Dermis blood vessel endothelial cell (primary cell): ENCODE measurements at regions not wholly inside any gene's neighbourhood (a gene's known extent, or its start where the extent isn't known, plus 50 kb on each side); places are given as distances from the start of the nearest gene placed in this dataset.

Source experiments
- DNase-seq: peaks from one replicate; pipeline ENCODE4 v3.0.0; 2010

DNA sequence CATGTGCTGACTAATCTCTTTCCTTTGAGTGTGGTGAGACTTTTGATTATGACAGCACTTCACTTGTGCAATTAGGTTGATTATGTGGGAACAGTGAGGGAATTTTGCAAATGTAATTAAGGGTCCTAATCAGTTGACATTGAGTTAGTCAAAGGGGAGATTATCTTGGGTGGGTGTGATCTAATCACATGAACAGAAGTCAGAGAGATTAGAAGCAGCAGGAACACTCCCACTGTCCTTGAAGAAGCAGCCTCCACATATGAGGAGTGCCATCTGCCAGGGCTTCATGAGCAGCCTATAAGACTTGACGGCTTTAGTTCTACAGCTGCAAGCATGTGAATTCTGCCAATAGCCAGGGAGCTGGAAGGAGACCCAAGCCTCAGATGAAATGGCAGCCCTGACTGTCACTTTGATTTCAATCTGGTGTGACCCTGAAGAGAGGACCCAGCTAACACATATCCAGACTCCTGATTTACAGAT lies 89.4 kb upstream of the APCDD1 start:
- DNase-seq: no peak

DNA sequence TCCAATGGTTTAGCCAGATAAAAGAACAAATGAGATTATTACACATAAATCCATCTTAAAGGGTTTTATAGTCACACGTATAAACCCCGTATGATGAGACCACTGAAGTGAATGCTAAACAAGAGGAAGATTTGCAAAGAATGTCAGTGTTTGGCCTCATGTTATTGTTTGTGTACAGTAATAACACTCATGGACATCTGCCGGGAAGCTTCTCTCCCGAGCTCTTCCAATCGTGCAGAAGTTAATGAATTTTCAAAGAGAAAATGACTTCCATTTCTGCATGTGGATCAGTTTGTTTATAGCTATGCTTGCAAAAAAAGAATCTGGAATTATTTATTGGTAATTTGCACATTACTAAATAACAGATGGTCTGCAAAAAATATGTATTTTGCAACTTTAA lies 88.5 kb upstream of the APCDD1 start:
- no peak for DNase-seq

DNA sequence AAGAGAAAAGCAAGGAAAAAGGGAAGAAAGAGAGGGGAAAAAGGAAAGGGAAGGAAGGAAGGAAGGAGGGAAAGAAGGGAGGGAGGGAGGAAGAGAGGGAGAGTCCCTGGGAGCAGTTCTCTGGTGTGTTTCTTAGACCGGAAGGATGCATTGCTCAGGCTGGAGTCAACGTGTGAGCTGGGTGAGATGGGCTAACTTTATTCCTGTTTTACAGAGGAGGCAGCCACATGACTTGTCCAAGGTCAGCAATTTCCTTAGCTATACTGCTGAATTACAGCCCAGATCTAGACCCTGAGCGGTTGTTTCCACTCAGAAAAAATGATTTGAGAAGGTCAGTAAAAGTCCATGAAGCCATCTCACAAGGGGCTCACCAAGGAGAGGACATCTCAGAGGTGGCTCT lies 86.6 kb upstream of the APCDD1 start:
- no peak for DNase-seq

DNA sequence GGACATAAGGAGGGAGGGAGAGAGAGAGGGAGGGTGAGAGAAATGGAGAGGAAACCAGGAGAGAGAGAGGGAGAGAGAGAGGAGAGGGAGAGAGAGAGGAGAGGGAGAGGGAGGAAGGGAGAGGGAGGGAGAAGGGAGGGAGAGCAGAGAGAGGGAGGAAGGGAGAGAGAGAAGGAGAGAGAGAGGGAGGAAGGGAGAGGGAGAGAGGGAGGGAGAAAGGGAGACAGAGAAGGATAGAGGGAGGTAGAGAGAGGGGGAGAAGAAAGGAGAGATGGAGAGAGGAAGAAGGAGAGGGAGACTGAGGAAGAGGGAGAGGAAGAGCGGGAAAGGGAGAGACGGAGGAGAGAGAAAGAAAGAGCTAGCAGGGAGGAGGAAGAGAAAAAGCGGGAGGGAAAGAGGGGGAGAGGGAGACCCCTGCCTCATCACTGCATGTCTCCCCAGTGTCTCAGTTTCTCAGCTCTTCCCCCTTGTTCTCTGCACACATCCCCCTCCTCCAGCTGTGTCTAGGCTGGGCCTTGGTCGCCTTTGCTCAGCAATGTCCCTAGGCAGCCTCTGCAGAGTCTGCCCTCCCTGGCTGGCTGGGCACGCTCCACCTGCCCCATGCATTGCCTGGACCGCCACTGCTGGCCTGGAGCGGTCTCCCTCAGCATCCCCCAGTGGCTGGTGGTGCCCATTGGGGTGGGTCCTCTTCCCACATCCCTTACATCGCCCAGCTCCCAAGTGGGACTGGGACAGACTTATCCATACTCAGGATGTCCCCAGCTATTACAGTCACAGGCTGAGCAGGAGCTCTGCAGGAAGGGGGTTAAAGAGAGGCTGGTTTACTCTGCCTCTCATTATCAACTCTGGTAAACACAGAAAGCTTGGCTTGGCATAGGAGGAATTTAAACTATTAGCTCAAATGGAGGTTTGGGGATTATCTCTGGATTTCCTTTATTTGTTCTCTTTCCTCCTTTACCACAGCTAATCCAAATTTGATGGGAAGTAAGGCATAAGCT lies 85.7 kb upstream of the APCDD1 start:
- no peak for DNase-seq

DNA sequence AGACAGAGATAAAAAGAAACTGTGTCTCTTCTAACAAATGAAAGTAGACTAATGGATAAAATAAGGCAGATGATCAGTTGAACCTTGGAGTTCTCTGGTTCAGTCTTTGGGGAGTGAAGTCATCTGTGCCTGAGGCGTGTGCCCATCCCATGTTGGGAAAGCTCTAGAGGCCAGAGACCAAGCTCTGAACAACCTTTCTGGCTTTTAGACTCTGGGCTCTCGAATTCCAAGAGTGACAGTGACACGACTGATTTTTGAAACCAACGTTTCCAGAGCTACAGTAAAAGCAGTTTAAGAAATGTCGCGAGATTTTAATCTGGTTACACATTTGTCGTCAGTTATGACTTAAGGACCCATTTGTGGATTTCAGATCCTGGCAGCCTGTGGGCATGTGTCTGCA lies 83.7 kb upstream of the APCDD1 start:
- no peak for DNase-seq

DNA sequence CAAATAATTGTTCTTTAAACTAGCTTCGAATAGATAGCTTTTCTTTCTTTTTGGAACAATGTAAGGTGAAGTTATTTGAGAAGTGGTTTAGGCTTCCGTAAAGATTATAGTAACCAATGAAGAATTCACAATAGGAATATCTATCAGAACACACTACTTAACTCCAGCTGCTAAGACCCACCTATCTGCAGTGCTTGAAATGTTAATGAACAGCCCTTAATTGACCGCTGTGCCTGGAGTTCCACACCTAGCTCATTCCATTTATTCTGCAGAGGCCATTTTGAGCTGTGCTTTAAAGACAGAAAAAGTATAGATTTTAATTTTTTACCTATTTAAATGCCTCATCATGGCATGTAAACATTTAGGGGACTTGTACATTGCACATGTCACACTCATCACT lies 83.3 kb upstream of the APCDD1 start:
- no peak for DNase-seq

DNA sequence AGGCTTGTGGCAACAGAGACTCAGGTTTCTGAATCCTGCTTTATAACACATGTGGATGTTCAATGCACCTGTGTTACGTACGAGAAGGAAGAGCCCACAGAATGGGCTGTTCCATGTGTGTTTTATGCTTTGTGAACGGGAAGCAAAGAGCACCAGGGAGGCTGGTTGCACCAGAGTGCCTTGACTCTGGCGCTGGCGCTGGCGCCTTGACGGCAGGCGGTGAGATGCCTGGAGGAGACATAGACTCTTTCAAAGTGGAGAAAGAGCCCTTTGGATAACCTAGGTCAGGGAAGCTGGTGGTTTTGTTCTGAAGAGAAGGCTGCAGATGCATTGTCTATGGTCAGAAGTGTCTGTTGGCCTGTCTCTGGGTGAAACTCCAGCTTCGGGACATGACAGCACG lies 80.2 kb upstream of the APCDD1 start:
- DNase-seq: no peak

DNA sequence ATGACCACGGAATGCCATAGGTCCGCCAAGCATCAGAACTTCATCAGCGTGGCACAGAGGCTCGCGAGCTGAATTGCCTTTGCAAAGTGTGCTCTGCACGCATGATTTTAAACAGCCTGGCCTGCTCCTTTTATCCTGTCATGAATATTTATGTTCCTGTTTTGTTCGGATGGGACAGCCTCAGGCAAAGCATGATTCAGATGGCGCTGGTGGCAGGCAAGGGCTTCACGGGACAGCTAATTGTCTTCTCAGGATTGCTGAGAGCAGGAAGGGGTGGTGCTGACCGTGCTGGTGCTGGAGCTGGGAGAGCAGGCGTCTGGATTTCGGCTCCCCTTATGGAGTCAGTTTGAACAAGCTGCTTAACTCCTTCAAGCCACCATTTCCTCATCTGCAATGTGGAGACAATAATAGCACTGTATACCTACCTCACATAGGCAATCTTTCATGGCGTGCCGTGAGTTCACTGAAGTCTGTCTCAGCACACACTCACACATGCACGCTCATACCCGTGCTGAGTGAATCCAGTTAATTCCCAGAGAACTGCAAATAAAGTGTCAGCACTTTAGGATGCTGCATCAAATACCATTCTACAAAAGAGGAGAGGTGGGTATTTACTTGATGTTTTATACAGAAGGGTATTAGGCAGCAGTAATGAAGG lies 79.7 kb upstream of the APCDD1 start:
- no peak for DNase-seq

DNA sequence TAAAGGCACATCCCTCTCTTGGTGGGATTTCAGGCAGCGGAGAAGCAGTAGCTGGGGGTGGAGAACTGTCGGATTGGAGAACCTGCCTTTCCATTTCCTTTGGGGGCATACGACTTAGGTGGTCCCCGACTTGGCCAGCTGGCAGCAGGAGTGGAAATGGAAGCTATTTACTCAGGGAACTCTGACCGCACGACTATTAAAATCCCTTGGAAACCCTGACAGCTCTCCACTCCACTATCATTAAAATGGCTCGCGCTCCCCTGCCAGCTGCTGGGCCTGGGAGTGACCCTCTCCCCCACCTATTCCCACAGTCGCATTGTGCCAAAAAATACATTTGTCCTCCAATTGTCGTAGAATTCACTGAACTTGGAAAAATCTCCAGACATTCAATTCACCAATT lies 77.7 kb upstream of the APCDD1 start:
- DNase-seq: no peak

DNA sequence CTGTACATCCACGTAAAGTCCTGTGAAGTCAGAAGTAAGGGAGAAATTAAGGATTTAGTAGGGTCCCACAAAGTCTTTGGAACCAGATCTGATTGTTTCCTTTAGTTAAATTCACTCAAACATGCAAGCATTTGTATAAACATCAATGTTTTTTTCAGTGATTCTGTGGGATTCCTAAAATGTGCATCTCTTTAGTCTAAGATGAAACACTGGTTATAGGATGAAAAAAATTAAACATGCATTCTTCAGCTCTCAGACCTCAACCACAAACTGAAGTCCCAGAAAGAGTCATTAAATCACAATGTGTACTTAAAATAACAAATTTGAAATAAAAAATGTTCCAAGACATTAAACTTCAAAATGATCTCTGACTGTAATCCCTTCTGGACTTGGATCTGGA lies 76.5 kb upstream of the APCDD1 start:
- DNase-seq: no peak

DNA sequence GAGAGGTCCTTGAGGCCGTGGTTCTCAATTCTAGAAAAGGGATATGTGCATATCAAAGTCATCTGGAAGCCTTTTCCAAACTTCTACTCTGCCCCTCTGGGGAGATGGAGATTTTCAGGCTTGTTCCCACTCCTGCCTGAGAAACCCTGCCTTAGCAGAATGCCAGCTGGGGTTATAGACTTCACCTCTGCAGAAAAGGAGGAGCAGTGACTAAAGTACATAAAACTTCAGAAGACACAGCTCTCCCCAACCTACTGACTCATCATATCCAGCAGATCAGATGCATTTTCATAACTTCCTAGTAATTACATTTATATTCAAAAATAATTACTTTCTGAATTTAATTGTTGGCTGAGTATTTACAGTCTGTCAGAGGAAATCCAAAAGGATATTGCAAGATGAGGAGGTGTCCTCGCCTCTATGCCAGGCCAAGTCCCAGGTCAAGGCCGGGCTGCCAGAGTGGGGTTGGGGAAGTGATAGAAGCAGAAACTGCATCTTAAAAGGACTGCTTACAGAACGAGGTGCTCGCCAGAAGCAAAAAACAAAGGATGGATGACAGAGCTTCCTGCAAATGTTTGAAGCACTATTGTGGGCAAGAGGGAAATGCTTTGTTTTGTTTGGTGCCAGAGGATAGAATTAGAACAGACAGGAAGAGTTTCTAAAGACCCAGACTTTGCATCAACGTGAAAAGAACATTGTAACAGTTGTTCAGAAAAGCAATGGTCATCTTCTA lies 75.6 kb upstream of the APCDD1 start:
- peak; percentile 55 for DNase-seq

DNA sequence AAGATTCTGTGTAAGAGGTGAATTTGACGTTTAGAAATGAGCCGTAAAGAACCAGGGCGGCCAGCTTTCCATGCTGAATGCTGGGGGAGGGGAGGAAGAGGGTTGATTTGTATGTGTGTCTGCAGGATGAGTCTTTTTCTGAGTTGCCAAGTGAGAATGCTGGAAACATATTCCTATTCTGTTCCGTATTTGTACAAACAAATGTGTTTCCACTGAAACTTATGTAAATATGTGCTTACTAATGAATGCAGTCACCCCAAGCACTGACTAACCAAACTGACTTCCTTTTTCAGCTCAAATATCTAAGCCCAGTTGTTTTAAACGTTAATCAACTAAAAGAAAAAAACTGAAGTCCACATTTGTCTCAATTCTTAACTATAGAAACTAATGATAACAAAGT lies 74.9 kb upstream of the APCDD1 start:
- no peak for DNase-seq

DNA sequence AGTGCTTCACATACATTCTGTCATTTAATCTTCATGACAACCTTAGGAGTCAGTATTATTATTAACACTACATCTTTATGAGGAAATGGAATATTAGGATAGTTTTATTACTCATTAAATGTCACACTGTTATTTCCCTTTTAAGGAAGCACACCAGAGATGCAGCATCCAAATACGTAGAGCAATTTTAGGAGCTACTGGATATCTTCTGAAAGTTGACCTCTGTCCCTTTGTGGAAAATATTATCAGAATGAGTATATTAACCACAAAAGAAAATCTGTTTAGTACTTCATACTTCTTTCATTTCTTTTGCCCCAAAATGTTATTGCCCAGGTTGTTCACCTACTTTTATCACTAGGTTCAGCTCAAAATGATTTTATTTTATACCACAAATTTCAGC lies 72.9 kb upstream of the APCDD1 start:
- DNase-seq: no peak

DNA sequence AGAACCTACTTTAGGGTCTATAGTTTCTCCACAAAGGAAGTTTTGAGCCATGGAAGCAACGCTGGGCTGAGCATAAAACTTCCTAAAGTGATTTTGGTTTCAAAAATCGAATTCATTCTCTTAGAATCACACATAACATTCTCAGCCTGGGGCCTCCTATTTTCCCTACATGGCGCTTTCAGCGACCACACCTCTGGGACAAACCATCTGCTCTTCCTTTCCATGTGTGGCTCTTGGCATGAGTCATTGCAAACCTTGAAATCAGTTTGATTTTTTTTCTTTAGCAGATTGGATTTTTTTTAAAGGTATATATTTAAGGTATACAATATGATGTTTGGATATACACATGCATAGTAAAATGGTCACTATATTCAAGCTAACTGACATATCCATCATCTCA lies 72.5 kb upstream of the APCDD1 start:
- no peak for DNase-seq

DNA sequence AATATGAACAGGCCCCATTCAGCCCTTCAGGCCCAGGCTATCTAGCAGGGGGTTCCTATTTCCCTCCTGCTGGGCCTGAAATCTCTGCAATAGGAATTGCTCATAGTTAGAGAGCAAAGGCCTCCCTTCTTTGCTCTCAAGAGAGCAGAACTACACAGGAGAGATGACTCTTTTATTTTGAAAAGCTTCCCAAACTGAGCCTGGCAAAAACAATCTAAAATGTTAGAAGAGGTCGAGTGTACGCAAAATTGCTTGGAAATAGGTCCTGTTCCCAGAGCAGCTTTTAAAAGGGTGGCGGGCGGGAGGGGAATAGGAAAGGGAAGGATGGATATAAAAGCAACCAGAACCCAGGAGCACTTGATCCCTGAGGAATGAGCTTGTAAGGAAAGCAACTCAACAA lies 68.4 kb upstream of the APCDD1 start:
- no peak for DNase-seq

DNA sequence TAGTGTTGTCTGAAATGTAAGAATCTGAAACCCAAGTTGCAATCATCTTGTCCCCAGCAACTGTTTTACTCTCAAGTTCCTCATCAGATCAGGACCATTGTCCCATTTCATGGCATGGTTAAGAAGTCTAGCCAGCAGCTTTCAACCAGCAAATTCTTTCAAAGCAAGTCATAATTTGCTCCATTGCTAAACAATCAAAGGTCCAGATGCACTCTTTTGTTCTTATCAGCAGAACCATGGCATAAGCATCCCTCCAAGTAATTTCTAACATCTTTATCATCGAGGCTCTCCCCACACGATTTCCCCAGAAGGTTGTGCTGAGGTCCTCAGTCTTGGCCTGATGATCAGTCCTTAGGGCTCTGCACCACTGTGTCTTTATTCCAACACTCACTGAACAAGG lies 67.5 kb upstream of the APCDD1 start:
- DNase-seq: no peak

DNA sequence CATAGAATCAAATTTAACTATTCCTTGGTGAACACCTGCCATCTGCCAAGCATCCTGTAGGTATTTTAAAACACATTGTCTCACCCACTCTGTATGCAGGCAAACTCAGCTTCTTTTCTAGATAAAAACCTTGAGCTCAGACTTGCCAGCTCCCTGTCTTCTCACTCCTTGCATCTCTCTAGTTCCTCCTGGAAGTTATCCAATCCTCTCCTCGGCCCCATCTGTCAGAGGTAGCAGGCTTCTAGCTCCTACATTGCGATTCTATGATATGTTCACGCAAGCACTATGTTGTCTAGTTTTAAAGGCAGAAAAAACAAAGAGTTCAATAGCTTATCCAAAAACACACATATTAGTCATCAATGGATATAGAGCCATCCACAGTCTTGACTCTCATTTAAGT lies 67.0 kb upstream of the APCDD1 start:
- DNase-seq: no peak

DNA sequence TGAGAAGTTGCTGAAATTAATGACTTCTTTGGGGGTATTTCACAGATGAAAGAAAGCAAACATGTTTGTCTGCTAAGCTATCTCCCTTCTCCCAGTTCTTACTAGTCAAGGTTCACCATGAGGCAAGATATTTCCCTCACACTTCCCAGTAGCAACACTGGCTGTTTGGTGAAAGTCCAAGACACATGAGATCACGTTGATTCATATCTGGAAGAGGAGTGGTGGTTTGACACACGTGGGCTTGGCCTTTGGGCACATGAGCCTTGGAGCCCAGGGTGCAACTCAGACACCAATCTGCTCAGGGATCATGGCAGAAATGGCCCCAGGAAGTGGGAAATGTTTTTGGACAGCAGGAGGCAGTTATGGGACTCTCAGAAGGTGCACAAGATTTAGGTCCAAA lies 66.1 kb upstream of the APCDD1 start:
- DNase-seq: no peak

DNA sequence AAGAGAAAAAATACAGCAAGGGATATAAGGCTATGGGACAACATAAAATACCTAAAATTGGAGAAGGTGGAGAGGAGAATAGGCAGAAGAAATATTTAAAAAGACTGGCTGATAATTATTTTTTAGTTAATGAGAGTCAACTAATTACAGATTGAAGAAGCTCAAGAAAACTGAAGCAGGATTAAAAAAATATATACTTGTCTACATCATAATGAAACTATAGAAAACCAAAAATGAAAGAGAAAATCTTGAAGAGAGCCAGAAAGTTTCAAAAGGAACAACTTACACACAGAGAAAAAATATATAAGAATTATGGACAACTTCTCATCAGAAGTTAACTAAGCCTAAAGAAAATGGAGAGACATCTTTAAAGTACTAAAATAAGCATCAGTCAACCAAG lies 62.9 kb upstream of the APCDD1 start:
- DNase-seq: no peak

DNA sequence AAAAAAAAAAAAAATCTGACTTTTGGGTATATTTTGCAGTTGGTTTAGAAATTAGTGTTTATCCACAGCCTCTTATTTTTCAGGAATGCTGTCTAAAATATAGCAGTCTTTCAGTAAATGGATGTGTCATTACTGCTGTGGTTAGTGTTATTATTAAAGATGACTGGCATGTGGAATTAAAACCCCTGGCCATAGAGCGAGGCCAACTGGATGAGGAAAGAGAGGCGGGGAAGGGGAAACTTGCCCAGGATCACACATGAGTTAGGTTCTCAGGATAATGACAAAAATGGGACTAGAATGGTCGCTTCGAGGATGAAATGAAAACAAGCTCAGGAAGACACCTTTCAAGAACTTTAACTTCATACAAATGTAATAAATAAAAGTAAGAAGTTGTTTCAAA lies 57.4 kb upstream of the APCDD1 start:
- DNase-seq: no peak

DNA sequence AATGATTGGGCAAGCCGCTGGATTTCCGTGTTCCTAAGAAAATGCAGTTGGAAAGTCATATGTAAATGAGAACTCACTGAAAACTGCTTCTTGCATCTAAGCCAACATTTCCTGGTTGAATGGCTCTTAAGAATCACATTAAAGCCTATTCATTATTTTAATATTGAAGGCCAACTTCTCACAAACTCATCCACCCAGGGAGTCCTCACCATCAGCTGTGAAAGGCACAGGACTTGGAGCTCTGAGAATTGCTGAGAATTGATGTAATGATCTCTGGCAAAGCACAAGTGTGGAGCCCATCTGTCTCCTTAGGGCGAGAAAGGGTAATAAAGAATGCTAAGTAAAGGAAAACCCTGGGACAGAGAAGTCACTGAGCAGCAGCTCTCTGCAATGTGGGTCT lies 55.9 kb upstream of the APCDD1 start:
- DNase-seq: no peak

DNA sequence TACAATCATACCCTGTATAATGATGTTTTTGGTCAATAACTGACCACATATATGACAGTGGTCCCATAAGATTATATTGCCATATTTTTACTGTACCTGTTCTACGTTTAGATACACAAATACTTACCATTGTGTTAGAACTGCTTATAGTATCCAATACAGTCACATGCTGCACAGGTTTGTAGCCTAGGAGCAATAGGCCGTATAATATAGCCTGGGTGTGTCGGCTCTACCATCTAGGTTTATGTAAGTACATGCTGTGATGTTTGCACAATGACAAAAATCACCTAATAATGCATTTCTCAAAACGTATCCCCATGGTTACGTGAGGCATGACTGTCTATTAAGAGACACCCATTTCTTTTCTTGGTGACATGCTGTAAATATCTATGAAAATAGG lies 55.0 kb upstream of the APCDD1 start:
- DNase-seq: no peak

DNA sequence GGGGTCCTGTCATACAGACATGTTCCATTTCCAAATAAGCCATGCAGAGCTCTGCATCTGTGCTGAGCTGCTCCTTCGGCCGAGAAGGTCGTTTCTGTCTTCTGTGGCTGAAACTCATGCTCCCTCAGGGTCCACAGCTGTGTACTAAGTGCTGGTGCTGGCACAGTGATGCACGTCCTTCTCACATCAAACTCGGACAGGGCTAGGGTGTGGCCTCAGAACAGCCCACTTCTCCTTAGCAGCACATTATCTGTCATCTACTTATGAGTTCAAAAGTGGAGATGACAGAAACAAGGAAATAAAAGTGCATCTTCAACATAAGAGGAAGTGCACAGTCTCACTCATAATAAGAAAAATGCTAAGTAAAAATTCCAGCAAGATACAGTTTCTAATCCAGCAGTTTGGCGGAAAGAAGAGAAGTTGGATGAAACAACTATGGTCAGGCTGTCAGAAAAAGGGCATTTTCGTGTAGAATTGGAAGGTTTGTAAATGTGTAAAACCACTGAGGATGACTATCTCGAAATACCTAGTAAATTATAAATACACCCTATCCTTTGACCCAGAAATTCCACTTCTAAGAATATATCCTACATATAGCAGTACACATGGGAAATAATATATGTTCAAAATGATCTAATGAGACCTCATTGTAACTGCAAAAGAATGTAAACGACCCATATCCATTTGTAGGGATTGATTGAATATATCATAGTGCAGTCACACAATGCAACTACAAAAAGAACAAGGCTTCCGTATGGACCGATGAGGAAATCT lies 53.7 kb upstream of the APCDD1 start:
- DNase-seq: no peak
